ENCODE measurements at regions not wholly inside any gene's neighbourhood (a gene's known extent, or its start where the extent isn't known, plus 50 kb on each side); places are given as distances from the start of the nearest gene placed in this dataset.
A peak's percentile ranks its signal among the peaks of the same experiment; 100 is the strongest.

- ATAC-seq (no peak), DNase-seq (no peak)
- H3K27ac ChIP-seq = no peak overlapping the region
- no peaks in the 10 kb centered on the region for H3K4me1 ChIP-seq
- H3K9me3 ChIP-seq = peaks cover 0 to 4% of the 10 kb centered on the region in 2 donors
- H3K36me3 ChIP-seq = no peaks in the 10 kb centered on the region
- H3K27me3 ChIP-seq = no peaks in the 10 kb centered on the region
- TF ChIP-seq CTCF (IDR thresholded peaks at IDR 0.05) = no peak
- no peak overlapping the region for H3K4me3 ChIP-seq
- intact Hi-C loops (cut with DNase I) = no loop called here
Measured at GRCh38 chr10:127610816-127611215, 61.7 kb downstream of the NPS start.

GRCh38 chr10:127614484-127615017, 65.4 kb downstream of the NPS start:
- H3K4me1 ChIP-seq = no peaks in the 10 kb centered on the region
- H3K4me3 ChIP-seq = no peak overlapping the region
- H3K27me3 ChIP-seq = no peaks in the 10 kb centered on the region
- ATAC-seq (no peak), DNase-seq (no peak)
- H3K9me3 ChIP-seq = peaks cover 0 to 2% of the 10 kb centered on the region in 2 donors
- no peak for TF ChIP-seq CTCF (IDR thresholded peaks at IDR 0.05)
- H3K27ac ChIP-seq = no peak overlapping the region
- H3K36me3 ChIP-seq = no peaks in the 10 kb centered on the region
- intact Hi-C loops (cut with DNase I) = no loop called here

- Histone ChIP-seq H3K36me3 (no peaks in the 10 kb centered on the region), H3K4me1 (no peaks in the 10 kb centered on the region), H3K27me3 (no peaks in the 10 kb centered on the region), H3K27ac (no peak overlapping the region), H3K4me3 (no peak overlapping the region), H3K9me3 (peaks cover 0 to 2% of the 10 kb centered on the region in 2 donors)
- TF ChIP-seq CTCF (IDR thresholded peaks at IDR 0.05) = no peak
- intact Hi-C loops (cut with DNase I) = no loop called here
- DNase-seq (no peak), ATAC-seq (no peak)
Measured at GRCh38 chr10:127618797-127619196, 69.7 kb downstream of the NPS start.

- H3K27ac ChIP-seq = no peak overlapping the region
- H3K36me3 ChIP-seq = no peaks in the 10 kb centered on the region
- peak in 1 of 4 donors; percentile 2 for DNase-seq
- TF ChIP-seq CTCF (IDR thresholded peaks at IDR 0.05) = no peak
- no peak for ATAC-seq
- intact Hi-C loops (cut with DNase I) = no loop called here
- H3K27me3 ChIP-seq = no peaks in the 10 kb centered on the region
- no peaks in the 10 kb centered on the region for H3K9me3 ChIP-seq
- no peaks in the 10 kb centered on the region for H3K4me1 ChIP-seq
- H3K4me3 ChIP-seq = no peak overlapping the region
Measured at GRCh38 chr10:127619546-127620325, 70.6 kb downstream of the NPS start.

- Histone ChIP-seq H3K4me3 (no peak overlapping the region), H3K4me1 (no peaks in the 10 kb centered on the region), H3K9me3 (peaks cover 0 to 38% of the 10 kb centered on the region in 2 donors), H3K36me3 (no peaks in the 10 kb centered on the region), H3K27ac (no peak overlapping the region), H3K27me3 (no peaks in the 10 kb centered on the region)
- DNase-seq (no peak), ATAC-seq (no peak)
- intact Hi-C loops (cut with DNase I) = no loop called here
- TF ChIP-seq CTCF (IDR thresholded peaks at IDR 0.05) = no peak
Measured at GRCh38 chr10:127635882-127636281, 86.8 kb downstream of the NPS start.

All from left lung (tissue), 4 donors.